ENCODE measurements at regions not wholly inside any gene's neighbourhood (a gene's known extent, or its start where the extent isn't known, plus 50 kb on each side); places are given as distances from the start of the nearest gene placed in this dataset.

- Mint-ChIP-seq H3K4me3 (peak overlapping the region; percentile 39 to 83 (median 74)), H3K27me3 (peaks cover 0 to 2% (median 0%) of the 10 kb centered on the region in 5 donors), H3K27ac (peak overlapping the region in 8 of 9 donors; percentile 48 to 91 (median 80)), H3K4me1 (peaks cover 20 to 48% (median 28%) of the 10 kb centered on the region in 7 donors), H3K9me3 (peaks cover 0 to 3% (median 0%) of the 10 kb centered on the region in 11 donors), H3K36me3 (peaks cover 0 to 6% (median 0%) of the 10 kb centered on the region in 5 donors)
- H3K4me1 ChIP-seq (ENCODE audit: control insufficient read depth in 2 of 2, insufficient read depth in 2 of 2, low read length in 2 of 2): peaks cover 4 to 13% of the 10 kb centered on the region in 2 donors
- H3K27me3 ChIP-seq (ENCODE audit: control insufficient read depth in 2 of 2, insufficient read depth in 2 of 2, low read length in 2 of 2): no peaks in the 10 kb centered on the region
- peak; percentile 74 for ATAC-seq
- no peak overlapping the region for H3K27ac ChIP-seq (ENCODE audit: low read depth, low read length)
- DNase-seq: peak in 6 of 9 donors; percentile 17 to 53 (median 46)
- peak overlapping the region; percentile 29 for H3K4me3 ChIP-seq (ENCODE audit: low read length)
- H3K9me3 ChIP-seq (ENCODE audit: control insufficient read depth in 2 of 3, low read length in 3 of 3): no peaks in the 10 kb centered on the region
- intact Hi-C loops (cut with micrococcal nuclease): loop anchor here in 1 of 2 donors (5.0 kb wide), 1 partner anchor 53 kb away; the partner anchor contains the start of gene RPS6KA3
- H3K36me3 ChIP-seq (ENCODE audit: control insufficient read depth in 2 of 3, insufficient read depth in 3 of 3, low read length in 3 of 3): no peaks in the 10 kb centered on the region
- POLR2A ChIA-PET: no interaction called here
- CTCF ChIA-PET: no interaction called here
Observed at GRCh38 chrX:20320461-20321159, 53.9 kb upstream of the RPS6KA3 start.

GRCh38 chrX:20319054-20319453 is 52.3 kb upstream of the RPS6KA3 start:
- DNase-seq (no peak), ATAC-seq (no peak)
- Histone ChIP-seq H3K4me1 (ENCODE audit: control insufficient read depth in 2 of 2, insufficient read depth in 2 of 2, low read length in 2 of 2) (peaks cover 4 to 13% of the 10 kb centered on the region in 2 donors), H3K9me3 (ENCODE audit: control insufficient read depth in 2 of 3, low read length in 3 of 3) (no peaks in the 10 kb centered on the region), H3K4me3 (ENCODE audit: low read length) (no peak overlapping the region), H3K27me3 (ENCODE audit: control insufficient read depth in 2 of 2, insufficient read depth in 2 of 2, low read length in 2 of 2) (no peaks in the 10 kb centered on the region), H3K27ac (ENCODE audit: low read depth, low read length) (no peak overlapping the region), H3K36me3 (ENCODE audit: control insufficient read depth in 2 of 3, insufficient read depth in 3 of 3, low read length in 3 of 3) (no peaks in the 10 kb centered on the region)
- Mint-ChIP-seq H3K4me1 (peaks cover 26 to 60% (median 39%) of the 10 kb centered on the region in 7 donors), H3K4me3 (peak overlapping the region in 1 of 10 donors; percentile 22), H3K27me3 (peaks cover 0 to 2% (median 0%) of the 10 kb centered on the region in 5 donors), H3K9me3 (peaks cover 0 to 3% (median 0%) of the 10 kb centered on the region in 11 donors), H3K27ac (peak overlapping the region in 3 of 9 donors; percentile 1 to 91 (median 52)), H3K36me3 (peaks cover 0 to 6% (median 0%) of the 10 kb centered on the region in 5 donors)
- POLR2A ChIA-PET: no interaction called here
- intact Hi-C loops (cut with micrococcal nuclease): no loop called here
- CTCF ChIA-PET: no interaction called here

GRCh38 chrX:20317873-20318272 is 51.2 kb upstream of the RPS6KA3 start:
- peaks cover 0 to 6% (median 0%) of the 10 kb centered on the region in 5 donors for H3K36me3 Mint-ChIP-seq

More at GRCh38 chrX:20317873-20318272, 51.2 kb upstream of the RPS6KA3 start:
- ATAC-seq (no peak), DNase-seq (no peak)
- intact Hi-C loops (cut with micrococcal nuclease): no loop called here
- Histone ChIP-seq H3K4me1 (ENCODE audit: control insufficient read depth in 2 of 2, insufficient read depth in 2 of 2, low read length in 2 of 2) (peaks cover 4 to 13% of the 10 kb centered on the region in 2 donors), H3K27me3 (ENCODE audit: control insufficient read depth in 2 of 2, insufficient read depth in 2 of 2, low read length in 2 of 2) (no peaks in the 10 kb centered on the region), H3K4me3 (ENCODE audit: low read length) (no peak overlapping the region), H3K9me3 (ENCODE audit: control insufficient read depth in 2 of 3, low read length in 3 of 3) (no peaks in the 10 kb centered on the region), H3K36me3 (ENCODE audit: control insufficient read depth in 2 of 3, insufficient read depth in 3 of 3, low read length in 3 of 3) (no peaks in the 10 kb centered on the region), H3K27ac (ENCODE audit: low read depth, low read length) (no peak overlapping the region)
- no peak overlapping the region for H3K27ac Mint-ChIP-seq
- ChIA-PET CTCF (no interaction called here), POLR2A (no interaction called here)
- peaks cover 28 to 64% (median 43%) of the 10 kb centered on the region in 7 donors for H3K4me1 Mint-ChIP-seq
- H3K9me3 Mint-ChIP-seq: peaks cover 0 to 3% (median 0%) of the 10 kb centered on the region in 11 donors
- H3K27me3 Mint-ChIP-seq: peaks cover 0 to 2% (median 0%) of the 10 kb centered on the region in 5 donors
- no peak overlapping the region for H3K4me3 Mint-ChIP-seq
